WERI-Rb-1 (cell line): ENCODE measurements at regions not wholly inside any gene's neighbourhood (a gene's known extent, or its start where the extent isn't known, plus 50 kb on each side); places are given as distances from the start of the nearest gene placed in this dataset.

ENCODE experiments used
- DNase-seq: peaks from one replicate; pipeline ENCODE4 v3.0.0-alpha.2; 2020
- H3K27ac ChIP-seq: fragments of 250-450 bp; sonication (Bioruptor Pico); 2 replicates; pipeline ENCODE4 v1.5.1; 2020; ENCODE audit warnings: mild to moderate bottlenecking, moderate library complexity
- H3K27me3 ChIP-seq: fragments of 250-450 bp; sonication (Bioruptor Pico); 2 replicates; pipeline ENCODE4 v1.5.1; 2021; ENCODE audit warnings: mild to moderate bottlenecking, low read depth, moderate library complexity; ENCODE audit not compliant: insufficient read depth, severe bottlenecking
- H3K36me3 ChIP-seq: fragments of 250-450 bp; sonication (Bioruptor Pico); 2 replicates; pipeline ENCODE4 v1.5.1; 2020; ENCODE audit warnings: mild to moderate bottlenecking, moderate library complexity
- H3K4me3 ChIP-seq: 2 replicates; pipeline ENCODE4 v1.5.1; 2011; ENCODE audit warnings: low read depth, mild to moderate bottlenecking, control low read depth, low read length
- H3K9me3 ChIP-seq: fragments of 250-450 bp; sonication (Bioruptor Pico); 2 replicates; pipeline ENCODE4 v1.5.1; 2021; ENCODE audit warnings: mild to moderate bottlenecking, moderate library complexity; ENCODE audit not compliant: severe bottlenecking
- CTCF ChIP-seq: IDR thresholded peaks from 2 replicates; pipeline ENCODE4 v1.5.1; 2011; ENCODE audit warnings: low read depth, mild to moderate bottlenecking, control low read depth, inconsistent platforms, low read length

GRCh38 chr12:68477906-68478305 is 132.8 kb upstream of the RAP1B start:
- DNase-seq: no peak
- no peak for TF ChIP-seq CTCF
- no peak overlapping the region for H3K27ac ChIP-seq

GRCh38 chr12:68478516-68479260 is 132.0 kb upstream of the RAP1B start:
- Histone ChIP-seq H3K36me3 (no peaks in the 10 kb centered on the region), H3K9me3 (no peaks in the 10 kb centered on the region), H3K4me3 (no peak overlapping the region), H3K27ac (no peak overlapping the region), H3K27me3 (no peaks in the 10 kb centered on the region)
- TF ChIP-seq CTCF: no peak
- DNase-seq: no peak

More at GRCh38 chr12:68477906-68478305, 132.8 kb upstream of the RAP1B start:
- Histone ChIP-seq H3K9me3 (no peaks in the 10 kb centered on the region), H3K36me3 (no peaks in the 10 kb centered on the region), H3K27me3 (no peaks in the 10 kb centered on the region), H3K4me3 (no peak overlapping the region)

GRCh38 chr12:68479261-68479895 is 131.3 kb upstream of the RAP1B start:
- Histone ChIP-seq H3K36me3 (no peaks in the 10 kb centered on the region), H3K9me3 (no peaks in the 10 kb centered on the region), H3K27me3 (no peaks in the 10 kb centered on the region), H3K27ac (no peak overlapping the region), H3K4me3 (no peak overlapping the region)
- no peak for DNase-seq
- TF ChIP-seq CTCF: no peak

- Histone ChIP-seq H3K27me3 (no peaks in the 10 kb centered on the region), H3K27ac (no peak overlapping the region), H3K36me3 (no peaks in the 10 kb centered on the region), H3K4me3 (no peak overlapping the region), H3K9me3 (no peaks in the 10 kb centered on the region)
- no peak for TF ChIP-seq CTCF
- DNase-seq: no peak
Measured at GRCh38 chr12:68479896-68480291, 130.8 kb upstream of the RAP1B start.

- no peak for TF ChIP-seq CTCF
Measured at GRCh38 chr12:68480526-68480925, 130.2 kb upstream of the RAP1B start.

More at GRCh38 chr12:68480526-68480925, 130.2 kb upstream of the RAP1B start:
- Histone ChIP-seq H3K4me3 (no peak overlapping the region), H3K27ac (no peak overlapping the region), H3K36me3 (no peaks in the 10 kb centered on the region), H3K27me3 (no peaks in the 10 kb centered on the region), H3K9me3 (no peaks in the 10 kb centered on the region)
- DNase-seq: no peak
